ENCODE measurements at regions not wholly inside any gene's neighbourhood (a gene's known extent, or its start where the extent isn't known, plus 50 kb on each side); places are given as distances from the start of the nearest gene placed in this dataset.

DNA sequence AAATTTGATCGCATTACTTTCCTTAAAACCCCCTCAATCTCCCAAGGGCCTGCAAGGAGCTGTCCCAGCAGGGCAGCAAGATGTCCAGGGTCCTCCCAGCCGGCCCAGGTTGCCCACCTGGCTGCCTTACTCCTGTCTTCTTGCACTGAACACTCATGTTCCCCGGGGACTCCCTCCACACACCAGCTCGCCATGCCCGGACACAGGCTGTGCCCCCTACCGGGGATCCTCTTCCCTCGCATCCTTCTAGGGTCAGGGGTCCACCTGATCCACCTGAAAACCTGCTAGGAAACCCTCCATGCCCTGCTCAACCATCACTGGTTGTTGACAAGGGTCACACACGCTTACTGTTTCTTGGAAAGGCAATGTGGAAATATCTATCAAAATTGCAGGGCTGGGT lies 172.0 kb upstream of the MSX2 start:
- Mint-ChIP-seq H3K27me3 (ENCODE audit: low read depth) (no peaks in the 10 kb centered on the region), H3K27ac (no peak overlapping the region), H3K36me3 (no peaks in the 10 kb centered on the region), H3K4me1 (peaks cover 21% of the 10 kb centered on the region), H3K4me3 (no peak overlapping the region), H3K9me3 (no peaks in the 10 kb centered on the region)
- DNase-seq (ENCODE audit: low spot score in 2 of 2, unreplicated experiment in 2 of 2): no peak
- no peak for TF ChIP-seq CTCF (IDR thresholded peaks at IDR 0.05; ENCODE audit: unreplicated experiment)

- H3K9me3 Mint-ChIP-seq: no peaks in the 10 kb centered on the region
- no peak overlapping the region for H3K27ac Mint-ChIP-seq
- no peaks in the 10 kb centered on the region for H3K27me3 Mint-ChIP-seq (ENCODE audit: low read depth)
- H3K4me1 Mint-ChIP-seq: peaks cover 11% of the 10 kb centered on the region
- no peak for DNase-seq (ENCODE audit: low spot score in 2 of 2, unreplicated experiment in 2 of 2)
- H3K36me3 Mint-ChIP-seq: no peaks in the 10 kb centered on the region
- no peak overlapping the region for H3K4me3 Mint-ChIP-seq
- TF ChIP-seq CTCF (IDR thresholded peaks at IDR 0.05; ENCODE audit: unreplicated experiment): no peak
These were observed 170.8 kb upstream of the MSX2 start for GRCh38 chr5:174553556-174553955.

- no peak for TF ChIP-seq CTCF (IDR thresholded peaks at IDR 0.05; ENCODE audit: unreplicated experiment)
- no peaks in the 10 kb centered on the region for H3K27me3 Mint-ChIP-seq (ENCODE audit: low read depth)
- H3K36me3 Mint-ChIP-seq: no peaks in the 10 kb centered on the region
- no peaks in the 10 kb centered on the region for H3K9me3 Mint-ChIP-seq
- H3K27ac Mint-ChIP-seq: no peak overlapping the region
- DNase-seq (ENCODE audit: low spot score in 2 of 2, unreplicated experiment in 2 of 2): no peak
- no peak overlapping the region for H3K4me3 Mint-ChIP-seq
- peaks cover under 1% of the 10 kb centered on the region for H3K4me1 Mint-ChIP-seq
These were observed 168.7 kb upstream of the MSX2 start for GRCh38 chr5:174555726-174556125.

DNA sequence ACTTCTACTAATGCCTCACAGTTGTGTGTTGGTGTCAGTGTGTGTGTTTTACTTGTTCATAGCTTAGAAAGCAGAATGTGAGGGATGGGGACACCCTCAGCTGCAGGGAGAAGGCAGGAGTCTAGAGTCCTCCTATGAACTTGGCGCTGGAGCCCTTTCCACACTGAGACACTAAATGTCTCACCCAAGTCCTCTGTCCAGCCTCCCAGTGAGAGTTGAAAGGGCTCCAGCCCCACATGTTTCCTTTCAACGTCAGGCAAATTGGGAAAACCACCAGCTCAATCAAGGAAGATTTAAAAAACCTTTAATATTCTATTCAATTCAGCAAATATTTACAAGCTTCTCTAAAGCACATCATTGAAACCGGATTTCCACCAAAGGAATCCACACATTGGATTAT lies 167.6 kb upstream of the MSX2 start:
- Mint-ChIP-seq H3K27me3 (ENCODE audit: low read depth) (no peaks in the 10 kb centered on the region), H3K4me1 (peaks cover 3% of the 10 kb centered on the region), H3K27ac (no peak overlapping the region), H3K36me3 (no peaks in the 10 kb centered on the region), H3K4me3 (no peak overlapping the region), H3K9me3 (no peaks in the 10 kb centered on the region)
- no peak for TF ChIP-seq CTCF (IDR thresholded peaks at IDR 0.05; ENCODE audit: unreplicated experiment)
- DNase-seq (ENCODE audit: low spot score in 2 of 2, unreplicated experiment in 2 of 2): no peak

DNA sequence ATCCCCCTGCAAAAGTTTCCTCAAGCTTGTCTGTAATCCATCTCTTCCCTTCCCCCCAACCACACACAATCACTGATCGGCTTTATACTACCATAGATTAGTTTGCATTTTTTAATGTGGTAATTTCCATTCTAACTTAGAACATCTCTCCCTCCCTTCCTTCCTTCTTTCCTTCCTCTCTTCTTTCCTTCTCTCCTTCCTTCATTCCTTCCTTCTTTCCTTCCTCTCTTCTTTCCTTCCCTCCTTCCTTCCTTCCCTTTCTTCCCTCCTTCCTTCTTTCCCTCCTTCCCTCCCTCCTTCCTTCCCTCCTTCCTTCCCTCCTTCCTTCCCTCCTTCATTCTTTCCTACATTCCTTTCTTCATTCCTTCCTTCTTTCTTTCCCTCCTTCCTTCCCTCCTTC lies 166.2 kb upstream of the MSX2 start:
- Mint-ChIP-seq H3K9me3 (no peaks in the 10 kb centered on the region), H3K36me3 (no peaks in the 10 kb centered on the region), H3K27me3 (ENCODE audit: low read depth) (no peaks in the 10 kb centered on the region), H3K4me3 (no peak overlapping the region), H3K27ac (no peak overlapping the region), H3K4me1 (peaks cover 3% of the 10 kb centered on the region)
- TF ChIP-seq CTCF (IDR thresholded peaks at IDR 0.05; ENCODE audit: unreplicated experiment): no peak
- DNase-seq (ENCODE audit: low spot score in 2 of 2, unreplicated experiment in 2 of 2): no peak

GRCh38 chr5:174559141-174559540 lies 165.2 kb upstream of the MSX2 start:
- H3K4me3 Mint-ChIP-seq: no peak overlapping the region
- no peak for DNase-seq (ENCODE audit: low spot score in 2 of 2, unreplicated experiment in 2 of 2)
- TF ChIP-seq CTCF (IDR thresholded peaks at IDR 0.05; ENCODE audit: unreplicated experiment): no peak
- H3K27me3 Mint-ChIP-seq (ENCODE audit: low read depth): no peaks in the 10 kb centered on the region
- no peak overlapping the region for H3K27ac Mint-ChIP-seq
- H3K4me1 Mint-ChIP-seq: peaks cover 8% of the 10 kb centered on the region
- H3K9me3 Mint-ChIP-seq: no peaks in the 10 kb centered on the region
- no peaks in the 10 kb centered on the region for H3K36me3 Mint-ChIP-seq
